Endothelial cell of umbilical vein (primary cell): ENCODE measurements at regions not wholly inside any gene's neighbourhood (a gene's known extent, or its start where the extent isn't known, plus 50 kb on each side); places are given as distances from the start of the nearest gene placed in this dataset.

ENCODE experiments used
- BruUV-seq: library from RNA; stranded (reverse); fragments of 400-500 nt; replicated peaks from 2 replicates; lab custom pipeline; 2021; lab: Mats Ljungman, UMichigan
- CTCF ChIA-PET: fragments of 300-600, 350-600 bp; sonication (Branson Sonifier 250); formaldehyde crosslinking; loops from one replicate; lab custom pipeline; 2021; ENCODE audit warnings: antibody characterized with exemption, inconsistent platforms; lab: Charles Lee
- POLR2A ChIA-PET: fragments of 300-600, 350-600 bp; sonication (Branson Sonifier 250); formaldehyde crosslinking; loops from one replicate; lab custom pipeline; 2021; ENCODE audit warnings: antibody characterized with exemption, inconsistent platforms; lab: Charles Lee
- DNase-seq: peaks from one replicate; pipeline ENCODE4 v3.0.0-alpha.2; 2011; ENCODE audit warnings: low read depth, low spot score
- FAIRE-seq: peaks from 2 replicates; lab custom pipeline; 2011; peaks lifted over from hg19 to GRCh38; lab: Jason Lieb, UNC
- H2AFZ ChIP-seq: 2 replicates; pipeline ENCODE4 v1.6.0; 2012; ENCODE audit warnings: low read depth, low read length, control low read depth, inconsistent platforms
- H3K27ac ChIP-seq: 2 replicates; pipeline ENCODE4 v1.5.1; 2011; ENCODE audit warnings: low read depth, mild to moderate bottlenecking, control low read depth, low read length, moderate library complexity; ENCODE audit not compliant: insufficient read depth
- H3K27me3 ChIP-seq, 2 experiments: 2 replicates each; pipeline versions ENCODE4 v1.6.0 to v1.6.1; 2011; ENCODE audit warnings: low read length in 2 of 2, mixed read lengths in 1 of 2; ENCODE audit not compliant: control insufficient read depth in 2 of 2, insufficient read depth in 2 of 2
- H3K36me3 ChIP-seq, 2 experiments: 2 replicates in 1 of 2; 3 replicates in 1 of 2; pipeline ENCODE4 v1.5.1; 2011; ENCODE audit warnings: low read length in 2 of 2, mild to moderate bottlenecking in 1 of 2, moderate library complexity in 1 of 2; ENCODE audit not compliant: control insufficient read depth in 2 of 2, insufficient read depth in 2 of 2; ENCODE audit errors: extremely low read depth in 1 of 2
- H3K4me1 ChIP-seq: 3 replicates; pipeline ENCODE4 v1.5.1; 2011; ENCODE audit warnings: mild to moderate bottlenecking, low read length; ENCODE audit not compliant: control insufficient read depth, insufficient read depth; ENCODE audit errors: extremely low read depth
- H3K4me2 ChIP-seq: 2 replicates; pipeline ENCODE4 v1.6.1; 2011; ENCODE audit warnings: low read length, control low read depth, mixed read lengths; ENCODE audit not compliant: insufficient read depth
- H3K4me3 ChIP-seq, 3 experiments: fragments of 200-600 bp in 1 of 3; sonication (generic), shearing (Covaris generic) in 1 of 3; replicated peaks in 1 of 3; 2 replicates each; pipeline ENCODE4 v1.5.1; 2011 to 2016; ENCODE audit warnings: control low read depth in 3 of 3, low read length in 3 of 3, mild to moderate bottlenecking in 2 of 3, inconsistent platforms in 1 of 3, low read depth in 1 of 3, moderate library complexity in 1 of 3; ENCODE audit not compliant: insufficient read depth in 1 of 3
- H3K79me2 ChIP-seq: 2 replicates; pipeline ENCODE4 v1.6.0; 2012; ENCODE audit warnings: low read length, inconsistent platforms; ENCODE audit not compliant: control insufficient read depth, insufficient read depth
- H3K9ac ChIP-seq: replicated peaks from 2 replicates; pipeline ENCODE3; 2011; ENCODE audit warnings: low read length, control low read depth; ENCODE audit not compliant: insufficient read depth; ENCODE audit errors: extremely low read depth
- H3K9me1 ChIP-seq: replicated peaks from 3 replicates; pipeline ENCODE4 v1.6.0; 2011; ENCODE audit warnings: mild to moderate bottlenecking, low read length; ENCODE audit not compliant: control insufficient read depth, insufficient read depth; ENCODE audit errors: extremely low read depth
- H3K9me3 ChIP-seq: replicated peaks from 2 replicates; pipeline ENCODE4 v1.5.1; 2012; ENCODE audit warnings: low read length, inconsistent platforms; ENCODE audit not compliant: control insufficient read depth, insufficient read depth
- H4K20me1 ChIP-seq: replicated peaks from 2 replicates; pipeline ENCODE3; 2011; ENCODE audit warnings: mild to moderate bottlenecking, low read length; ENCODE audit not compliant: control insufficient read depth, insufficient read depth; ENCODE audit errors: extremely low read depth
- CTCF ChIP-seq, 2 donors: IDR thresholded peaks; 1 replicate in 1 of 2; 2 replicates in 1 of 2; pipeline ENCODE4 v1.5.1; 2011; ENCODE audit warnings: low read length in 2 of 2, mild to moderate bottlenecking in 2 of 2, moderate library complexity in 2 of 2, control low read depth in 1 of 2, inconsistent platforms in 1 of 2, low read depth in 1 of 2; ENCODE audit not compliant: insufficient read depth in 1 of 2; ENCODE audit errors: extremely low read depth in 1 of 2
- EZH2 ChIP-seq: IDR thresholded peaks from 2 replicates; pipeline ENCODE4 v1.6.1; 2012; ENCODE audit warnings: borderline replicate concordance, low read depth, mild to moderate bottlenecking, moderate library complexity, low read length, inconsistent platforms; ENCODE audit not compliant: severe bottlenecking
- FOS ChIP-seq: IDR thresholded peaks from 2 replicates; pipeline ENCODE4 v1.6.1; 2011; ENCODE audit warnings: mild to moderate bottlenecking, low read length, moderate library complexity, borderline replicate concordance; ENCODE audit not compliant: insufficient read depth
- GATA2 ChIP-seq: IDR thresholded peaks from 2 replicates; pipeline ENCODE4 v1.7.0; 2011; ENCODE audit warnings: low read depth, mild to moderate bottlenecking, moderate library complexity, mixed read lengths, low read length; ENCODE audit not compliant: insufficient read length, insufficient read depth
- JUN ChIP-seq: IDR thresholded peaks from 2 replicates; pipeline ENCODE4 v1.6.1; 2011; ENCODE audit warnings: borderline replicate concordance, low read depth; ENCODE audit not compliant: insufficient read length, insufficient read depth
- MAX ChIP-seq: IDR thresholded peaks from 2 replicates; pipeline ENCODE4 v1.6.1; 2011; ENCODE audit not compliant: insufficient read depth, insufficient read length
- MYC ChIP-seq: IDR thresholded peaks from one replicate; pipeline ENCODE4 v1.6.1; 2011; ENCODE audit warnings: mild to moderate bottlenecking, low read depth, low read length
- POLR2AphosphoS5 ChIP-seq: IDR thresholded peaks from 2 replicates; pipeline ENCODE4 v1.6.1; 2012; ENCODE audit warnings: low read depth, mild to moderate bottlenecking, control low read depth, low read length, moderate library complexity; ENCODE audit not compliant: insufficient read depth
- dilution Hi-C: fragments of 300-500 bp; cut with MboI; formaldehyde crosslinking; loops from one replicate; pipeline ENCODE4 v1.15.0; 2019; ENCODE audit warnings: low sequenced_read_pairs; ENCODE audit not compliant: extremely low pct_ligation_motif_present
- intact Hi-C: fragments of 100-400 bp; cut with micrococcal nuclease; formaldehyde crosslinking; loops from one replicate; pipeline ENCODE4 v1.10.0; 2022

- Histone ChIP-seq H2AFZ (no peak overlapping the region), H3K4me2 (no peak overlapping the region), H3K4me3 (no peak overlapping the region), H3K4me1 (no peaks in the 10 kb centered on the region), H3K9me1 (no peaks in the 10 kb centered on the region), H3K36me3 (no peaks in the 10 kb centered on the region), H3K79me2 (no peaks in the 10 kb centered on the region), H3K9me3 (no peaks in the 10 kb centered on the region), H4K20me1 (no peaks in the 10 kb centered on the region), H3K27ac (no peak overlapping the region), H3K27me3 (no peaks in the 10 kb centered on the region), H3K9ac (no peak overlapping the region)
- CTCF ChIA-PET, result no interaction called here
- dilution Hi-C loops (no loop called here), intact Hi-C loops (no loop called here)
- FAIRE-seq (no peak), DNase-seq (no peak)
- TF ChIP-seq MAX, result no peak
- no peak for TF ChIP-seq CTCF (IDR thresholded peaks at IDR 0.05; ENCODE audit: extremely low read depth in 1 of 2, insufficient read depth in 1 of 2, low read depth in 1 of 2, low read length in 2 of 2)
- no peak for TF ChIP-seq FOS
- TF ChIP-seq MYC, result no peak
- no peak for TF ChIP-seq JUN
- TF ChIP-seq EZH2, result no peak
- TF ChIP-seq GATA2, result no peak
- no peak for TF ChIP-seq POLR2AphosphoS5
- BruUV-seq, result no TSS peak
- POLR2A ChIA-PET, result no interaction called here
Measured at GRCh38 chr2:118380915-118381653, 292.8 kb downstream of the INSIG2 start.
